ENCODE measurements at regions not wholly inside any gene's neighbourhood (a gene's known extent, or its start where the extent isn't known, plus 50 kb on each side); places are given as distances from the start of the nearest gene placed in this dataset.

GRCh38 chr15:69538379-69538778 is 85.8 kb downstream of the RPLP1 start:
- intact Hi-C loops (cut with DNase I): no loop called here
- H3K4me1 ChIP-seq (ENCODE audit: insufficient read depth): no peaks in the 10 kb centered on the region
- no peak for DNase-seq
- H3K27ac ChIP-seq: no peak overlapping the region
- H3K9me3 ChIP-seq: no peaks in the 10 kb centered on the region
- WGBS, 3 donors: 79 to 95% (median 89%) methylated on average over 5 of the region's 5 CpGs
- H3K36me3 ChIP-seq: no peaks in the 10 kb centered on the region
- no peaks in the 10 kb centered on the region for H3K27me3 ChIP-seq
- no peak overlapping the region for H3K4me3 ChIP-seq
- TF ChIP-seq, protein P1, sequence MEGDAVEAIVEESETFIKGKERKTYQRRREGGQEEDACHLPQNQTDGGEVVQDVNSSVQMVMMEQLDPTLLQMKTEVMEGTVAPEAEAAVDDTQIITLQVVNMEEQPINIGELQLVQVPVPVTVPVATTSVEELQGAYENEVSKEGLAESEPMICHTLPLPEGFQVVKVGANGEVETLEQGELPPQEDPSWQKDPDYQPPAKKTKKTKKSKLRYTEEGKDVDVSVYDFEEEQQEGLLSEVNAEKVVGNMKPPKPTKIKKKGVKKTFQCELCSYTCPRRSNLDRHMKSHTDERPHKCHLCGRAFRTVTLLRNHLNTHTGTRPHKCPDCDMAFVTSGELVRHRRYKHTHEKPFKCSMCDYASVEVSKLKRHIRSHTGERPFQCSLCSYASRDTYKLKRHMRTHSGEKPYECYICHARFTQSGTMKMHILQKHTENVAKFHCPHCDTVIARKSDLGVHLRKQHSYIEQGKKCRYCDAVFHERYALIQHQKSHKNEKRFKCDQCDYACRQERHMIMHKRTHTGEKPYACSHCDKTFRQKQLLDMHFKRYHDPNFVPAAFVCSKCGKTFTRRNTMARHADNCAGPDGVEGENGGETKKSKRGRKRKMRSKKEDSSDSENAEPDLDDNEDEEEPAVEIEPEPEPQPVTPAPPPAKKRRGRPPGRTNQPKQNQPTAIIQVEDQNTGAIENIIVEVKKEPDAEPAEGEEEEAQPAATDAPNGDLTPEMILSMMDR (IDR thresholded peaks at IDR 0.05): no peak
- TF ChIP-seq EP300 (IDR thresholded peaks at IDR 0.05) (no peak), POLR2A (IDR thresholded peaks at IDR 0.05) (no peak)

- TF ChIP-seq POLR2A (IDR thresholded peaks at IDR 0.05) (no peak), EP300 (IDR thresholded peaks at IDR 0.05) (no peak)
- TF ChIP-seq, protein P1 (IDR thresholded peaks at IDR 0.05): no peak
- H3K27me3 ChIP-seq: no peaks in the 10 kb centered on the region
- intact Hi-C loops (cut with DNase I): no loop called here
- H3K27ac ChIP-seq: no peak overlapping the region
- no peak overlapping the region for H3K4me3 ChIP-seq
- no peaks in the 10 kb centered on the region for H3K4me1 ChIP-seq (ENCODE audit: insufficient read depth)
- whole genome bisulfite sequencing, 3 donors: 81 to 88% (median 86%) methylated on average over 11 of the region's 11 CpGs
- no peaks in the 10 kb centered on the region for H3K36me3 ChIP-seq
- no peak for DNase-seq
- H3K9me3 ChIP-seq: no peaks in the 10 kb centered on the region
Observed at GRCh38 chr15:69539345-69539744, 86.7 kb downstream of the RPLP1 start.

DNA sequence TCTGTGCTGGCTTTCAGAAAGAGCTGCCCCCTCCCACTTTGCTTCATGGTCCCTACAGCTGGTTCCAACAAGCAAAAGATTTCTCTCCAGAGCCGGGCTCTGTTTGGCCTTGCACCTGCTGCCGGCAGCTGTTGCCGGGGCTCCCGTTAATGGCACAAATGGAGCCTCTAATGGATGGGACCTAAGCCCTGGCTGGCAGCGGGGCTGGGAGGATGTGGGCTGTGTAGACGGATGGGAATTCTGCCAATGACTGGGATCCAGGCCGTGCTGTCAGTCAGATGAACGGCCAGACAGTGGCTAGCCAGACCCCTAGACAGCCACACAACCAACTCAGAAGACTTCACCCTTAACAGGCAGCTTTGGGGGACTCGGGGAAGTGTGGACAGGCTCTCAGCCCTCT is 88.0 kb downstream of the RPLP1 start:
- WGBS, 3 donors: 44 to 52% (median 47%) methylated on average over 9 of the region's 9 CpGs

DNA sequence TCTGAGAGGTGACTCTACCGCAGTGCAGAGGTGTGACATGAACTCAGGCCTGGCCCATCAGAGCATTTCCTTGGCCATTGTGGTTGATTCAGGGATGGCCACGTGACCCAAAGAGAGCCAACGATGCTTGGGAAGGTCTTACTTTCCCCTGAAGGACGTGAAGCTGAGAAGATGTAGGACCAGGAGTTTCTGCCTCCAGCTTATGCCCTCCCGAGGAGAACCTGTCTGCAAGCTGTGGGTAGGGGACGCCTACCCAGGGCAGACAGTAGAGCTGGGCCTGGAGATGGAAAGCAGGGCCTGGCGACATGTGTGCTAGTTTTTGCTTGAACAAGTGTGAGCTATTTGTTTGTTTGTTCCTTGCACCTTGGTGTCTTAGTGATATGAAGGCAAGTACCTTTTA is 89.4 kb downstream of the RPLP1 start:
- Histone ChIP-seq H3K4me1 (ENCODE audit: insufficient read depth) (no peaks in the 10 kb centered on the region), H3K4me3 (no peak overlapping the region), H3K9me3 (no peaks in the 10 kb centered on the region), H3K27ac (no peak overlapping the region), H3K27me3 (no peaks in the 10 kb centered on the region), H3K36me3 (no peaks in the 10 kb centered on the region)
- TF ChIP-seq EP300 (IDR thresholded peaks at IDR 0.05) (no peak), POLR2A (IDR thresholded peaks at IDR 0.05) (no peak)
- TF ChIP-seq, protein P1 (IDR thresholded peaks at IDR 0.05): no peak
- intact Hi-C loops (cut with DNase I): no loop called here
- WGBS, 3 donors: 95 to 96% (median 95%) methylated on average over 7 of the region's 7 CpGs
- no peak for DNase-seq

More for the DNA sequence above, 88.0 kb downstream of the RPLP1 start:
- DNase-seq: no peak
- intact Hi-C loops (cut with DNase I): no loop called here
- Histone ChIP-seq H3K9me3 (no peaks in the 10 kb centered on the region), H3K27ac (no peak overlapping the region), H3K4me1 (ENCODE audit: insufficient read depth) (no peaks in the 10 kb centered on the region), H3K4me3 (no peak overlapping the region), H3K36me3 (no peaks in the 10 kb centered on the region), H3K27me3 (no peaks in the 10 kb centered on the region)
- TF ChIP-seq POLR2A (IDR thresholded peaks at IDR 0.05): no peak
- TF ChIP-seq, protein P1 (IDR thresholded peaks at IDR 0.05): no peak
- TF ChIP-seq EP300 (IDR thresholded peaks at IDR 0.05): no peak
